Thyroid gland (tissue), 4 donors: ENCODE measurements at regions not wholly inside any gene's neighbourhood (a gene's known extent, or its start where the extent isn't known, plus 50 kb on each side); places are given as distances from the start of the nearest gene placed in this dataset.

Experiments
- POLR2A ChIP-seq, 2 donors: fragments of 450-650 bp; IDR thresholded peaks; one replicate each; pipeline ENCODE4 v1.6.1; 2017; ENCODE audit warnings: antibody characterized with exemption in 2 of 2, mild to moderate bottlenecking in 2 of 2, moderate library complexity in 1 of 2
- TF ChIP-seq, protein P1 (sequence below), 6 experiments: fragments of 200-600 bp in 3 of 6; fragments of 450-650 bp in 3 of 6; sonication (generic) in 3 of 6; IDR thresholded peaks; one replicate each; pipeline ENCODE4 v1.5.1; 2016 to 2019; ENCODE audit warnings: antibody characterized with exemption in 6 of 6, mild to moderate bottlenecking in 2 of 6, inconsistent platforms in 1 of 6, moderate library complexity in 1 of 6

DNA sequence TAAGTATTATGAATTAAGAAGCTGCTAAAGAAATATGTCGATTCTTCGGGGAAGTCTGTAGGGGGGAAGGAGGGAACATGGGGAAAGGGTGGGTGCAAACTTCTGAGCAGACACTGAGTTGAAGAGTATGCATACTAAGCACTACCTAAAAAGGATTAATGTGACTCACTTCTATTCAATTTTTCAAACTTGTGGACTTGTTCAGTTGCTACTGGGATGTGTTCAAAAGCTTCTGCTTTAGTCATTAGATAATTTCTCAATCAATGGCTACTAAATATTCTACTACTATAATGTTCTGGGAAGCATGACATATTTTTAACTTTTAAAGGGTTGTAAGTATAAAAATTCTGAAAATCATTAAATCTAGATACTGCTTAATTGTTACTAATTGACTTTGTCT is 109.7 kb upstream of the FER start:
- TF ChIP-seq, protein P1, sequence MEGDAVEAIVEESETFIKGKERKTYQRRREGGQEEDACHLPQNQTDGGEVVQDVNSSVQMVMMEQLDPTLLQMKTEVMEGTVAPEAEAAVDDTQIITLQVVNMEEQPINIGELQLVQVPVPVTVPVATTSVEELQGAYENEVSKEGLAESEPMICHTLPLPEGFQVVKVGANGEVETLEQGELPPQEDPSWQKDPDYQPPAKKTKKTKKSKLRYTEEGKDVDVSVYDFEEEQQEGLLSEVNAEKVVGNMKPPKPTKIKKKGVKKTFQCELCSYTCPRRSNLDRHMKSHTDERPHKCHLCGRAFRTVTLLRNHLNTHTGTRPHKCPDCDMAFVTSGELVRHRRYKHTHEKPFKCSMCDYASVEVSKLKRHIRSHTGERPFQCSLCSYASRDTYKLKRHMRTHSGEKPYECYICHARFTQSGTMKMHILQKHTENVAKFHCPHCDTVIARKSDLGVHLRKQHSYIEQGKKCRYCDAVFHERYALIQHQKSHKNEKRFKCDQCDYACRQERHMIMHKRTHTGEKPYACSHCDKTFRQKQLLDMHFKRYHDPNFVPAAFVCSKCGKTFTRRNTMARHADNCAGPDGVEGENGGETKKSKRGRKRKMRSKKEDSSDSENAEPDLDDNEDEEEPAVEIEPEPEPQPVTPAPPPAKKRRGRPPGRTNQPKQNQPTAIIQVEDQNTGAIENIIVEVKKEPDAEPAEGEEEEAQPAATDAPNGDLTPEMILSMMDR (IDR thresholded peaks at IDR 0.05) = no peak
- TF ChIP-seq POLR2A (IDR thresholded peaks at IDR 0.05) = no peak
